ENCODE measurements at regions not wholly inside any gene's neighbourhood (a gene's known extent, or its start where the extent isn't known, plus 50 kb on each side); places are given as distances from the start of the nearest gene placed in this dataset.

GRCh38 chr3:69567023-69567709 lies 172.1 kb upstream of the MITF start:
- Histone ChIP-seq H3K4me3 (ENCODE audit: low read depth in 1 of 2, low read length in 1 of 2) (no peak overlapping the region), H3K9me3 (no peaks in the 10 kb centered on the region), H3K27me3 (peaks cover 4% of the 10 kb centered on the region), H3K27ac (no peak overlapping the region), H3K36me3 (no peaks in the 10 kb centered on the region), H3K4me1 (ENCODE audit: control insufficient read depth in 1 of 2, insufficient read depth in 1 of 2, low read depth in 1 of 2, low read length in 1 of 2) (no peaks in the 10 kb centered on the region)
- no peak for TF ChIP-seq CTCF (IDR thresholded peaks at IDR 0.05)

- Histone ChIP-seq H3K9me3 (no peaks in the 10 kb centered on the region), H3K27me3 (peaks cover 4% of the 10 kb centered on the region), H3K27ac (no peak overlapping the region), H3K4me1 (ENCODE audit: control insufficient read depth in 1 of 2, insufficient read depth in 1 of 2, low read depth in 1 of 2, low read length in 1 of 2) (no peaks in the 10 kb centered on the region), H3K4me3 (ENCODE audit: low read depth in 1 of 2, low read length in 1 of 2) (no peak overlapping the region), H3K36me3 (no peaks in the 10 kb centered on the region)
- TF ChIP-seq CTCF (IDR thresholded peaks at IDR 0.05): no peak
These were observed 173.0 kb upstream of the MITF start for GRCh38 chr3:69566275-69566674.

GRCh38 chr3:69565316-69565715 lies 173.9 kb upstream of the MITF start:
- H3K36me3 ChIP-seq: no peaks in the 10 kb centered on the region
- H3K4me3 ChIP-seq (ENCODE audit: low read depth in 1 of 2, low read length in 1 of 2): no peak overlapping the region
- no peak for TF ChIP-seq CTCF (IDR thresholded peaks at IDR 0.05)
- peaks cover 8 to 10% of the 10 kb centered on the region in 2 experiments for H3K4me1 ChIP-seq (ENCODE audit: control insufficient read depth in 1 of 2, insufficient read depth in 1 of 2, low read depth in 1 of 2, low read length in 1 of 2)
- no peak overlapping the region for H3K27ac ChIP-seq
- peaks cover 4% of the 10 kb centered on the region for H3K27me3 ChIP-seq
- H3K9me3 ChIP-seq: no peaks in the 10 kb centered on the region

- Histone ChIP-seq H3K27me3 (no peaks in the 10 kb centered on the region), H3K4me1 (ENCODE audit: control insufficient read depth in 1 of 2, insufficient read depth in 1 of 2, low read depth in 1 of 2, low read length in 1 of 2) (peaks cover 15 to 22% of the 10 kb centered on the region in 2 experiments), H3K4me3 (ENCODE audit: low read depth in 1 of 2, low read length in 1 of 2) (no peak overlapping the region), H3K27ac (no peak overlapping the region), H3K36me3 (no peaks in the 10 kb centered on the region), H3K9me3 (no peaks in the 10 kb centered on the region)
- no peak for TF ChIP-seq CTCF (IDR thresholded peaks at IDR 0.05)
These were observed 175.3 kb upstream of the MITF start for GRCh38 chr3:69563981-69564380.

- H3K9me3 ChIP-seq: no peaks in the 10 kb centered on the region
- H3K27me3 ChIP-seq: no peaks in the 10 kb centered on the region
- H3K27ac ChIP-seq: no peak overlapping the region
- H3K36me3 ChIP-seq: no peaks in the 10 kb centered on the region
- TF ChIP-seq CTCF (IDR thresholded peaks at IDR 0.05): no peak
- H3K4me1 ChIP-seq (ENCODE audit: control insufficient read depth in 1 of 2, insufficient read depth in 1 of 2, low read depth in 1 of 2, low read length in 1 of 2): peaks cover 17 to 25% of the 10 kb centered on the region in 2 experiments
- no peak overlapping the region for H3K4me3 ChIP-seq (ENCODE audit: low read depth in 1 of 2, low read length in 1 of 2)
These were observed 176.1 kb upstream of the MITF start for GRCh38 chr3:69563151-69563550.

Measured in neutrophil (primary cell).